Thyroid gland (tissue), 4 donors: ENCODE measurements at regions not wholly inside any gene's neighbourhood (a gene's known extent, or its start where the extent isn't known, plus 50 kb on each side); places are given as distances from the start of the nearest gene placed in this dataset.

Experiments used
- CTCF ChIP-seq, 6 experiments: fragments of 200-600 bp in 3 of 6; fragments of 450-650 bp in 3 of 6; sonication (generic) in 3 of 6; IDR thresholded peaks; one replicate each; pipeline ENCODE4 v1.5.1; 2016 to 2019; ENCODE audit warnings: antibody characterized with exemption in 6 of 6, mild to moderate bottlenecking in 2 of 6, inconsistent platforms in 1 of 6, moderate library complexity in 1 of 6
- POLR2A ChIP-seq, 2 donors: fragments of 450-650 bp; IDR thresholded peaks; one replicate each; pipeline ENCODE4 v1.6.1; 2017; ENCODE audit warnings: antibody characterized with exemption in 2 of 2, mild to moderate bottlenecking in 2 of 2, moderate library complexity in 1 of 2

- TF ChIP-seq CTCF (IDR thresholded peaks at IDR 0.05) (no peak), POLR2A (IDR thresholded peaks at IDR 0.05) (no peak)
Observed at GRCh38 chr5:62705022-62705421, 126.4 kb downstream of the LRRC70 start.
